ENCODE measurements at regions not wholly inside any gene's neighbourhood (a gene's known extent, or its start where the extent isn't known, plus 50 kb on each side); places are given as distances from the start of the nearest gene placed in this dataset.

- Mint-ChIP-seq H3K27me3 (ENCODE audit: low read depth) (no peaks in the 10 kb centered on the region), H3K27ac (ENCODE audit: unreplicated experiment) (peak overlapping the region; percentile 21), H3K36me3 (ENCODE audit: low read depth) (no peaks in the 10 kb centered on the region), H3K4me3 (no peak overlapping the region), H3K4me1 (peaks cover 34% of the 10 kb centered on the region), H3K9me3 (no peaks in the 10 kb centered on the region)
- TF ChIP-seq CTCF (conservative IDR thresholded peaks at IDR 0.05) = no peak
- no peak for DNase-seq (ENCODE audit: low read depth, low spot score)
Observed at GRCh38 chr1:119291611-119292206, 76.9 kb upstream of the HAO2 start.

- no peaks in the 10 kb centered on the region for H3K9me3 Mint-ChIP-seq
- H3K4me1 Mint-ChIP-seq = peaks cover 39% of the 10 kb centered on the region
- TF ChIP-seq CTCF (conservative IDR thresholded peaks at IDR 0.05) = no peak
- DNase-seq (ENCODE audit: low read depth, low spot score) = no peak
- peak overlapping the region; percentile 64 for H3K4me3 Mint-ChIP-seq
- peak overlapping the region; percentile 90 for H3K27ac Mint-ChIP-seq (ENCODE audit: unreplicated experiment)
- no peaks in the 10 kb centered on the region for H3K36me3 Mint-ChIP-seq (ENCODE audit: low read depth)
- H3K27me3 Mint-ChIP-seq (ENCODE audit: low read depth) = no peaks in the 10 kb centered on the region
Observed at GRCh38 chr1:119293797-119294196, 74.8 kb upstream of the HAO2 start.

GRCh38 chr1:119294199-119294598, 74.4 kb upstream of the HAO2 start:
- no peak overlapping the region for H3K27ac Mint-ChIP-seq (ENCODE audit: unreplicated experiment)

GRCh38 chr1:119294722-119295121, 73.9 kb upstream of the HAO2 start:
- TF ChIP-seq CTCF (conservative IDR thresholded peaks at IDR 0.05) = no peak
- DNase-seq (ENCODE audit: low read depth, low spot score) = no peak
- Mint-ChIP-seq H3K9me3 (no peaks in the 10 kb centered on the region), H3K36me3 (ENCODE audit: low read depth) (no peaks in the 10 kb centered on the region), H3K27me3 (ENCODE audit: low read depth) (no peaks in the 10 kb centered on the region), H3K4me1 (peaks cover 39% of the 10 kb centered on the region), H3K4me3 (peak overlapping the region; percentile 64), H3K27ac (ENCODE audit: unreplicated experiment) (peak overlapping the region; percentile 44)

More at GRCh38 chr1:119294199-119294598, 74.4 kb upstream of the HAO2 start:
- no peak for DNase-seq (ENCODE audit: low read depth, low spot score)
- Mint-ChIP-seq H3K27me3 (ENCODE audit: low read depth) (no peaks in the 10 kb centered on the region), H3K4me3 (peak overlapping the region; percentile 64), H3K4me1 (peaks cover 39% of the 10 kb centered on the region), H3K9me3 (no peaks in the 10 kb centered on the region), H3K36me3 (ENCODE audit: low read depth) (no peaks in the 10 kb centered on the region)
- TF ChIP-seq CTCF (conservative IDR thresholded peaks at IDR 0.05) = no peak

- Mint-ChIP-seq H3K4me3 (no peak overlapping the region), H3K9me3 (no peaks in the 10 kb centered on the region), H3K4me1 (peaks cover 30% of the 10 kb centered on the region), H3K36me3 (ENCODE audit: low read depth) (no peaks in the 10 kb centered on the region), H3K27me3 (ENCODE audit: low read depth) (no peaks in the 10 kb centered on the region), H3K27ac (ENCODE audit: unreplicated experiment) (no peak overlapping the region)
- TF ChIP-seq CTCF (conservative IDR thresholded peaks at IDR 0.05) = no peak
- no peak for DNase-seq (ENCODE audit: low read depth, low spot score)
Observed at GRCh38 chr1:119298687-119299303, 69.8 kb upstream of the HAO2 start.
